ENCODE measurements at regions not wholly inside any gene's neighbourhood (a gene's known extent, or its start where the extent isn't known, plus 50 kb on each side); places are given as distances from the start of the nearest gene placed in this dataset.

- no peak for TF ChIP-seq FOS (IDR thresholded peaks at IDR 0.05; ENCODE audit: low read depth, low read length)
- no peak for TF ChIP-seq POLR2A (IDR thresholded peaks at IDR 0.05; ENCODE audit: low read depth, low read length)
- TF ChIP-seq RAD21 (IDR thresholded peaks at IDR 0.05; ENCODE audit: low read length), result no peak
- TF ChIP-seq CTCF (conservative IDR thresholded peaks at IDR 0.05; ENCODE audit: low read depth, low read length), result no peak
- no peak for TF ChIP-seq RFX5 (IDR thresholded peaks at IDR 0.05; ENCODE audit: low read depth, low read length)
- TF ChIP-seq USF2 (IDR thresholded peaks at IDR 0.05; ENCODE audit: low read depth, low read length), result no peak
- TF ChIP-seq CEBPB (IDR thresholded peaks at IDR 0.05; ENCODE audit: low read depth, low read length), result no peak
- no peak for TF ChIP-seq CHD1 (IDR thresholded peaks at IDR 0.05; ENCODE audit: low read depth, low read length)
- TF ChIP-seq MAZ (IDR thresholded peaks at IDR 0.05; ENCODE audit: borderline replicate concordance, low read depth, low read length), result no peak
- no peak for TF ChIP-seq MAFK (IDR thresholded peaks at IDR 0.05; ENCODE audit: low read depth, low read length)
- TF ChIP-seq BHLHE40 (IDR thresholded peaks at IDR 0.05; ENCODE audit: low read depth, low read length), result no peak
These were observed 75.5 kb upstream of the MEDAG start for GRCh38 chr13:30830638-30830965.
